ENCODE measurements at regions not wholly inside any gene's neighbourhood (a gene's known extent, or its start where the extent isn't known, plus 50 kb on each side); places are given as distances from the start of the nearest gene placed in this dataset.

GRCh38 chr17:51528111-51528510 is 267.8 kb downstream of the UTP18 start:
- WGBS, 2 donors (ENCODE audit: low coverage in 1 of 2) = 17 to 33% methylated on average over 1 to 5 of the region's 6 CpGs
- Histone ChIP-seq H3K27ac (no peak overlapping the region), H3K4me1 (no peaks in the 10 kb centered on the region), H3K36me3 (no peaks in the 10 kb centered on the region), H3K27me3 (peaks cover 8% of the 10 kb centered on the region), H3K9me3 (peaks cover 0 to 6% (median 0%) of the 10 kb centered on the region in 3 donors), H3K4me3 (no peak overlapping the region)
- TF ChIP-seq CTCF (IDR thresholded peaks at IDR 0.05) = no peak
- TF ChIP-seq EP300 (IDR thresholded peaks at IDR 0.05) = no peak
- TF ChIP-seq POLR2AphosphoS5 (IDR thresholded peaks at IDR 0.05) = no peak
- no peak for TF ChIP-seq POLR2A (IDR thresholded peaks at IDR 0.05)
- no peak for ATAC-seq

GRCh38 chr17:51533219-51533618 is 272.9 kb downstream of the UTP18 start:
- Histone ChIP-seq H3K9me3 (no peaks in the 10 kb centered on the region), H3K4me1 (no peaks in the 10 kb centered on the region), H3K4me3 (no peak overlapping the region), H3K27me3 (no peaks in the 10 kb centered on the region), H3K36me3 (no peaks in the 10 kb centered on the region), H3K27ac (no peak overlapping the region)
- ATAC-seq = no peak
- TF ChIP-seq CTCF (IDR thresholded peaks at IDR 0.05) (no peak), POLR2AphosphoS5 (IDR thresholded peaks at IDR 0.05) (no peak), EP300 (IDR thresholded peaks at IDR 0.05) (no peak), POLR2A (IDR thresholded peaks at IDR 0.05) (no peak)
- 33 to 100% methylated on average over 1 of the region's 3 CpGs for WGBS, 2 donors (ENCODE audit: low coverage in 1 of 2)

GRCh38 chr17:51533821-51534220 is 273.5 kb downstream of the UTP18 start:
- 91 to 95% methylated on average over 3 of the region's 3 CpGs for WGBS, 2 donors (ENCODE audit: low coverage in 1 of 2)
- Histone ChIP-seq H3K36me3 (no peaks in the 10 kb centered on the region), H3K27ac (no peak overlapping the region), H3K27me3 (no peaks in the 10 kb centered on the region), H3K4me3 (no peak overlapping the region), H3K4me1 (no peaks in the 10 kb centered on the region), H3K9me3 (no peaks in the 10 kb centered on the region)
- TF ChIP-seq POLR2AphosphoS5 (IDR thresholded peaks at IDR 0.05) = no peak
- no peak for TF ChIP-seq CTCF (IDR thresholded peaks at IDR 0.05)
- no peak for TF ChIP-seq POLR2A (IDR thresholded peaks at IDR 0.05)
- TF ChIP-seq EP300 (IDR thresholded peaks at IDR 0.05) = no peak
- no peak for ATAC-seq

GRCh38 chr17:51536627-51537026 is 276.3 kb downstream of the UTP18 start:
- TF ChIP-seq POLR2AphosphoS5 (IDR thresholded peaks at IDR 0.05) = no peak
- TF ChIP-seq EP300 (IDR thresholded peaks at IDR 0.05) = no peak
- TF ChIP-seq POLR2A (IDR thresholded peaks at IDR 0.05) = no peak
- no peak for TF ChIP-seq CTCF (IDR thresholded peaks at IDR 0.05)
- H3K27ac ChIP-seq = no peak overlapping the region
- no peak overlapping the region for H3K4me3 ChIP-seq
- no peaks in the 10 kb centered on the region for H3K9me3 ChIP-seq
- WGBS, 2 donors (ENCODE audit: low coverage in 1 of 2) = 77 to 92% methylated on average over 6 to 7 of the region's 7 CpGs
- H3K36me3 ChIP-seq = no peaks in the 10 kb centered on the region
- H3K27me3 ChIP-seq = no peaks in the 10 kb centered on the region
- no peaks in the 10 kb centered on the region for H3K4me1 ChIP-seq
- ATAC-seq = no peak

GRCh38 chr17:51537996-51538550 is 277.7 kb downstream of the UTP18 start:
- no peaks in the 10 kb centered on the region for H3K36me3 ChIP-seq
- WGBS, 2 donors (ENCODE audit: low coverage in 1 of 2) = 71 to 79% methylated on average over 7 of the region's 7 CpGs
- TF ChIP-seq POLR2AphosphoS5 (IDR thresholded peaks at IDR 0.05) = no peak

More at GRCh38 chr17:51537996-51538550, 277.7 kb downstream of the UTP18 start:
- H3K4me3 ChIP-seq = no peak overlapping the region
- no peak overlapping the region for H3K27ac ChIP-seq
- H3K27me3 ChIP-seq = no peaks in the 10 kb centered on the region
- H3K9me3 ChIP-seq = no peaks in the 10 kb centered on the region
- H3K4me1 ChIP-seq = no peaks in the 10 kb centered on the region
- ATAC-seq = no peak
